Heart left ventricle (tissue), 13 donors: ENCODE measurements at regions not wholly inside any gene's neighbourhood (a gene's known extent, or its start where the extent isn't known, plus 50 kb on each side); places are given as distances from the start of the nearest gene placed in this dataset.

Experiments
- POLR2A ChIP-seq, 2 donors: fragments of 450-650 bp; IDR thresholded peaks; one replicate each; pipeline ENCODE4 v1.6.1; 2017; ENCODE audit warnings: antibody characterized with exemption in 2 of 2, mild to moderate bottlenecking in 2 of 2, moderate library complexity in 2 of 2
- TF ChIP-seq, protein P1 (sequence below), 12 donors: fragments of 200-600 bp; sonication (generic) in 4 of 12; IDR thresholded peaks; one replicate each; pipeline versions ENCODE4 v1.5.0 to v1.8.0; 2018 to 2022; ENCODE audit warnings: antibody characterized with exemption in 12 of 12, mild to moderate bottlenecking in 5 of 12
- donor health status: ischemic (EF 13 %, LVEDD 7.1; RV severe dilation, severe dysfunction).
- donor health status: DM: no; HTN: yes; CAD: no.
- donor health status: DM: no; HTN: no; CAD: no.
- donor health status: ischemic (EF 25% LVEDD 6.9; RV normal size, moderate dysfunction).
- donor health status: ischemic (EF 25% LVEDD 5.7; RV mildly dilated, moderate dysfunction).
- donor health status: ischemic (EF 35%, LVEDD 5.7; RV mildly dilated, moderate dysfunction).
- donor health status: nonischemic (EF 11% LVEDD 7.7; RV severe dilation, severe dysfunction).
- donor health status: DM: yes; HTN: yes; CAD: no.
- donor health status: PGD.
- donor health status: ischemic (EF 29% LVEDD 5.4; RV normal size, mild dysfunction).
- donor health status: nonischemic (EF 23%, LVEDD 6.1; RV moderate dilation, normal function).

DNA sequence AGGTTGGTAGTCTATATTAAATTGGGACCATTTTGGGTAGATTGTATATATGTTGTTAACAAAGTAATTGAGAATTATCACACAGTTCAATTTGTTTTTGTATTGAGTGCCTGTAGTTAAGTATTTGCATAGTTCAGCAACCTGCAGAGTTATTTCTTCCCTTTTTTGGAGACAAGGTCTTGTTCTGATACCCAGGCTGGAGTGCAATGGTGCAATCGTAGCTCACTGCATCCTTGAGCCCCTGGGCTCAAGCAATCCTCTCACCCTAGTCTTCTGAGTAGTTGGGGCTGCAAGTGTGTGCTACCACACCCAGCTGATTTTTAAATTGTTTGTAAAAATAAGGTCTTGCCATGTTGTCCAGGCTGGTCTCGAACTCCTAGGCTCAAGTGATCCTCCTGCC is 250.5 kb downstream of the UTRN start:
- TF ChIP-seq, protein P1, sequence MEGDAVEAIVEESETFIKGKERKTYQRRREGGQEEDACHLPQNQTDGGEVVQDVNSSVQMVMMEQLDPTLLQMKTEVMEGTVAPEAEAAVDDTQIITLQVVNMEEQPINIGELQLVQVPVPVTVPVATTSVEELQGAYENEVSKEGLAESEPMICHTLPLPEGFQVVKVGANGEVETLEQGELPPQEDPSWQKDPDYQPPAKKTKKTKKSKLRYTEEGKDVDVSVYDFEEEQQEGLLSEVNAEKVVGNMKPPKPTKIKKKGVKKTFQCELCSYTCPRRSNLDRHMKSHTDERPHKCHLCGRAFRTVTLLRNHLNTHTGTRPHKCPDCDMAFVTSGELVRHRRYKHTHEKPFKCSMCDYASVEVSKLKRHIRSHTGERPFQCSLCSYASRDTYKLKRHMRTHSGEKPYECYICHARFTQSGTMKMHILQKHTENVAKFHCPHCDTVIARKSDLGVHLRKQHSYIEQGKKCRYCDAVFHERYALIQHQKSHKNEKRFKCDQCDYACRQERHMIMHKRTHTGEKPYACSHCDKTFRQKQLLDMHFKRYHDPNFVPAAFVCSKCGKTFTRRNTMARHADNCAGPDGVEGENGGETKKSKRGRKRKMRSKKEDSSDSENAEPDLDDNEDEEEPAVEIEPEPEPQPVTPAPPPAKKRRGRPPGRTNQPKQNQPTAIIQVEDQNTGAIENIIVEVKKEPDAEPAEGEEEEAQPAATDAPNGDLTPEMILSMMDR (IDR thresholded peaks at IDR 0.05) = no peak
- no peak for TF ChIP-seq POLR2A (IDR thresholded peaks at IDR 0.05)
